MM.1S (cell line): ENCODE measurements at regions not wholly inside any gene's neighbourhood (a gene's known extent, or its start where the extent isn't known, plus 50 kb on each side); places are given as distances from the start of the nearest gene placed in this dataset.

Source experiments
- EZH2 ChIP-seq: fragments of 300-600 bp; sonication (generic); optimal IDR thresholded peaks from 2 replicates; pipeline ENCODE3; 2017; ENCODE audit warnings: low read depth, mild to moderate bottlenecking, antibody characterized with exemption, low read length, mixed read lengths
- EZH2phosphoT487 ChIP-seq: fragments of 300-600 bp; sonication (generic); IDR thresholded peaks from 2 replicates; pipeline ENCODE4 v1.6.1; 2018; ENCODE audit warnings: antibody characterized with exemption, low read length
- TF ChIP-seq, protein P1 (sequence below): fragments of 300-600 bp; sonication (generic); IDR thresholded peaks from 2 replicates; pipeline ENCODE4 v1.5.1; 2016; ENCODE audit warnings: antibody characterized with exemption, low read length, mixed read lengths

DNA sequence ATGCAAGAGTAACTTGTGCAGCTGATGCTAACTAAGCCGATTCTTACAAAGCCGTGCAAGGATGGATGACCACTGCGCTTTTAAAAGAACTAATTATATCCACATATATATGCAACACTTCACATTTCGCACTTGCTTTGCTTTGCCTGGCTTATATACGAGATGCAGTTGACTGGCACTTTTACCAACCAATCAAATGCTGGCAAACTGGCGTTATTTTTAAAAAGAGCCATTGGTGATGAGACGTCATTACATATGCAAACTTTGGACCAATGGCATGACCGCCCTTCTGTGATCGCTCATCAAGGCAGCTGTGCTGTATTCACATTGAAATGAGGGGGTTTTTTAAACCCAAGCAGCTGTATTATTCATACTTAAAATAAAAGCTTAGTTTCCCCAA is 1147.7 kb upstream of the WWC1 start:
- TF ChIP-seq, protein P1, sequence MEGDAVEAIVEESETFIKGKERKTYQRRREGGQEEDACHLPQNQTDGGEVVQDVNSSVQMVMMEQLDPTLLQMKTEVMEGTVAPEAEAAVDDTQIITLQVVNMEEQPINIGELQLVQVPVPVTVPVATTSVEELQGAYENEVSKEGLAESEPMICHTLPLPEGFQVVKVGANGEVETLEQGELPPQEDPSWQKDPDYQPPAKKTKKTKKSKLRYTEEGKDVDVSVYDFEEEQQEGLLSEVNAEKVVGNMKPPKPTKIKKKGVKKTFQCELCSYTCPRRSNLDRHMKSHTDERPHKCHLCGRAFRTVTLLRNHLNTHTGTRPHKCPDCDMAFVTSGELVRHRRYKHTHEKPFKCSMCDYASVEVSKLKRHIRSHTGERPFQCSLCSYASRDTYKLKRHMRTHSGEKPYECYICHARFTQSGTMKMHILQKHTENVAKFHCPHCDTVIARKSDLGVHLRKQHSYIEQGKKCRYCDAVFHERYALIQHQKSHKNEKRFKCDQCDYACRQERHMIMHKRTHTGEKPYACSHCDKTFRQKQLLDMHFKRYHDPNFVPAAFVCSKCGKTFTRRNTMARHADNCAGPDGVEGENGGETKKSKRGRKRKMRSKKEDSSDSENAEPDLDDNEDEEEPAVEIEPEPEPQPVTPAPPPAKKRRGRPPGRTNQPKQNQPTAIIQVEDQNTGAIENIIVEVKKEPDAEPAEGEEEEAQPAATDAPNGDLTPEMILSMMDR, result no peak
- TF ChIP-seq EZH2, result no peak
- TF ChIP-seq EZH2phosphoT487, result no peak
